Fibroblast of the aortic adventitia (primary cell): ENCODE measurements at regions not wholly inside any gene's neighbourhood (a gene's known extent, or its start where the extent isn't known, plus 50 kb on each side); places are given as distances from the start of the nearest gene placed in this dataset.

Experiments
- DNase-seq: peaks from one replicate; pipeline ENCODE4 v3.0.0-alpha.2; 2010; ENCODE audit warnings: low read depth
- H3K4me3 ChIP-seq: 2 replicates; pipeline ENCODE4 v1.5.1; 2011; ENCODE audit warnings: low read depth, mild to moderate bottlenecking, control low read depth, low read length, moderate library complexity
- TF ChIP-seq, protein P1 (sequence below): IDR thresholded peaks from 2 replicates; pipeline ENCODE4 v1.5.1; 2011; ENCODE audit warnings: mild to moderate bottlenecking, low read length, control low read depth, inconsistent platforms; ENCODE audit not compliant: insufficient read depth

DNA sequence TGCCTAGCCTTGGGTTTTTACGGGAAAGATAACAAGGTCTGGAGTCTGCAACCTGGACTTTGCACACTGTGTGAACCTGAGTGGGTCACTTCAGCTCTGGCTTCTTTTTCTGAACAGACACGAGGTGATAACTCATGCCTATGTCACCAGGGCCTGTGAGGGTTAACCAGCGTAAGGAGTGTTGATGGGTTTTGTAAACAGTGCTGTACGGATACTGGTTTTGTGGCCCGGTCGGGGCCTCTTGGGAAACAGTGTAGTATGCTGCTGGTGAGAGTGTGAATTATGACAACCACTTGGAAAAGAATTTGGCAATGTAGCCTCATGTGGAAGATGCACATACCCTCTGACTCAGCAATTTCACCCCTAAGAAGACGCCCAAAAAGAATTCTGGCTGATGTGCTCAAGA is 266.8 kb downstream of the MN1 start:
- no peak overlapping the region for H3K4me3 ChIP-seq
- DNase-seq = peak; percentile 94
- TF ChIP-seq, protein P1, sequence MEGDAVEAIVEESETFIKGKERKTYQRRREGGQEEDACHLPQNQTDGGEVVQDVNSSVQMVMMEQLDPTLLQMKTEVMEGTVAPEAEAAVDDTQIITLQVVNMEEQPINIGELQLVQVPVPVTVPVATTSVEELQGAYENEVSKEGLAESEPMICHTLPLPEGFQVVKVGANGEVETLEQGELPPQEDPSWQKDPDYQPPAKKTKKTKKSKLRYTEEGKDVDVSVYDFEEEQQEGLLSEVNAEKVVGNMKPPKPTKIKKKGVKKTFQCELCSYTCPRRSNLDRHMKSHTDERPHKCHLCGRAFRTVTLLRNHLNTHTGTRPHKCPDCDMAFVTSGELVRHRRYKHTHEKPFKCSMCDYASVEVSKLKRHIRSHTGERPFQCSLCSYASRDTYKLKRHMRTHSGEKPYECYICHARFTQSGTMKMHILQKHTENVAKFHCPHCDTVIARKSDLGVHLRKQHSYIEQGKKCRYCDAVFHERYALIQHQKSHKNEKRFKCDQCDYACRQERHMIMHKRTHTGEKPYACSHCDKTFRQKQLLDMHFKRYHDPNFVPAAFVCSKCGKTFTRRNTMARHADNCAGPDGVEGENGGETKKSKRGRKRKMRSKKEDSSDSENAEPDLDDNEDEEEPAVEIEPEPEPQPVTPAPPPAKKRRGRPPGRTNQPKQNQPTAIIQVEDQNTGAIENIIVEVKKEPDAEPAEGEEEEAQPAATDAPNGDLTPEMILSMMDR = no peak

DNA sequence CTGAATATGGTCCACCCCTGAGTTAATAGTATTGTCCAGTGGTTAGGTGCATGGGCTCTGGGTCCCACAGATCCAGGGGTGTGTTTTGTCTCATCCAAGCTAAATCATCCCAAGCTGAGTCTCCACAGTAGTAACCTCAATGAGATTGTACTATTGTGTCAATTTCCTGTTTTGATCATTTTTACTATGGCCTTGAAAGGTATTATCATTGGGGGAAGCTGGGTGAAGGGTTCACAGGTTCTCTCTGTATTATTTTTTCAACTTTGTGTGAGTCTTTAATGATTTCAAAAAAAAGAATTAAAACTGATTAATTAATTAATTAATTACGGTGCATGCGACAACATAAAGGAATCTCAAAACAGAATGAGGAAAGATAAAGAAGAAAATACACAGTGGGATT is 266.1 kb downstream of the MN1 start:
- TF ChIP-seq, protein P1 = no peak
- no peak for DNase-seq
- no peak overlapping the region for H3K4me3 ChIP-seq

- DNase-seq = no peak
- no peak overlapping the region for H3K4me3 ChIP-seq
- TF ChIP-seq, protein P1 = no peak
Observed at GRCh38 chr22:27537501-27537900, 264.1 kb downstream of the MN1 start.

- TF ChIP-seq, protein P1 = no peak
- DNase-seq = no peak
- no peak overlapping the region for H3K4me3 ChIP-seq
Observed at GRCh38 chr22:27538666-27539065, 262.9 kb downstream of the MN1 start.

DNA sequence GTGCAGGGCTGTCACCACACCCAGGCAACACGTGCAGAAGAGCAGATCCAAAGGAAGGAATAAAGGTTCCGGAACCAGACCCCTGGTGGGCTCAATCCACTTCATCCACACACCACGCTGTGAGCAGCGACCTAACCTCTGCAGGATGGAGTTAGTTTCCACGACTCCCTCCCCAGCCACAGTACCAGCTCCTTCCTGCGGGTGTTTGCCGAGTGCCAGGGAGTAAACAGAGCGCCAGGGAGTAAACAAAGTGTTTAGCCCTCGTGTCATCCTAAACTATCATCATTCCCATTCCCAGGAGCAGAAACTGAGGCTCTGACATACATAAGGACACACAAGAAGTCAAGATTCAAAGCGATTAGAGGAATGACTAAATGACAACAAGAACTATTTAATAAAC is 261.3 kb downstream of the MN1 start:
- TF ChIP-seq, protein P1 = no peak
- no peak overlapping the region for H3K4me3 ChIP-seq

DNA sequence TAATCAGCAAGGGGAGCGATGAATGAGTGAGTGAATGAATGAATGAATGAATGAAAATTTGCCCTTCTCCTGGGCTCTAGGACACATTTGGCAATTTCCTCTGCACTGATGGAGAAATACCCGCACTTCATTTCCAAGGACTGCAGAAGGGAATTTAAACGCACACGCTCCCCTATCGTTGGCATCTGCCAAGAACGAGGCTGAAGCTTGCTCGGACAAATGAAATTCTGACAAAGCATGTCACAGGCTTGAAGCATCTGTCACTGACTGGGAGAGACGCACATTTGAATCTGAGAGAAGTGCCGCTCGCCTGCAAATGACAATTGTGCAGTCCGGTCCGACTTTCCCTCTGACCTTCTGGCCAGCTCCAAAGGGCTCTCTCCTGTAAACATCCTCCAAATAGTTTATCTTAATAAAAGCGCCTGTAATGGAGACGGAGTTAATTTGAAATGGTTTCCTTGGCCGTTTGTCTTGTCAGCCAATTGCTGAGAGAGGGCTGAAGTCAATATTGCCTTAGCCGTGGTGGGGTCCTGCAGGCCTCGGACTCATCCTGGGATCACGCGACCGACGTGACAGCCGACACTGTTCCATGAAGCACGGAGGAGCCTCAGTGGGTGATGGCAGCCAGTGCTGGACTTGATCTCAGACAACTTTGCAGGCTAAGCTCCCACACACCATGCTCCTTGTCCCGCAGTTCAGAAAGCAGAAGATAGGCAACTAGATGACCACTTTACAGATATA is 260.7 kb downstream of the MN1 start:
- DNase-seq = no peak
- no peak overlapping the region for H3K4me3 ChIP-seq
- TF ChIP-seq, protein P1 = no peak

More for the DNA sequence above, 261.3 kb downstream of the MN1 start:
- DNase-seq = no peak

- TF ChIP-seq, protein P1 = no peak
Observed at GRCh38 chr22:27541836-27542235, 259.7 kb downstream of the MN1 start.

More at GRCh38 chr22:27541836-27542235, 259.7 kb downstream of the MN1 start:
- no peak overlapping the region for H3K4me3 ChIP-seq
- no peak for DNase-seq
